HepG2 (cell line): ENCODE measurements at regions not wholly inside any gene's neighbourhood (a gene's known extent, or its start where the extent isn't known, plus 50 kb on each side); places are given as distances from the start of the nearest gene placed in this dataset.

Experiments used
- ATAC-seq: fragments of 200-7000 bp; cut with Tn5 transposase; 3 replicates; pipeline ENCODE4 v1.9.1; 2020; ENCODE audit warnings: mild to moderate bottlenecking, moderate library complexity
- BruUV-seq: library from RNA; stranded (reverse); fragments of 400-500 nt; replicated peaks from 2 replicates; lab custom pipeline; 2021; lab: Mats Ljungman, UMichigan
- CTCF ChIA-PET: fragments of 300-600 bp; formaldehyde crosslinking; extraction: SDS; loops from one replicate; lab custom pipeline; 2021; ENCODE audit warnings: low total read pairs, inconsistent platforms, low intra/inter-chr PET ratio; lab: Yijun Ruan, JAX
- POLR2A ChIA-PET: fragments of 350-600 bp; sonication (Branson Sonifier 250); formaldehyde crosslinking; loops from one replicate; lab custom pipeline; 2020; ENCODE audit warnings: antibody characterized with exemption, inconsistent platforms; lab: Yijun Ruan, JAX
- DNase-seq: peaks from one replicate; pipeline ENCODE4 v3.0.0-alpha.2; 2015; ENCODE audit warnings: low spot score
- FAIRE-seq: peaks from 3 replicates; lab custom pipeline; 2011; peaks lifted over from hg19 to GRCh38; lab: Jason Lieb, UNC
- H2AFZ ChIP-seq: one replicate; pipeline ENCODE4 v1.6.1; 2011; ENCODE audit warnings: low read length, inconsistent platforms
- H3K27ac ChIP-seq: fragments of 300-600 bp; 3 replicates; pipeline ENCODE4 v1.8.0; 2011; ENCODE audit warnings: mixed run types, mild to moderate bottlenecking, mixed read lengths, low read length, inconsistent platforms; ENCODE audit not compliant: insufficient read depth; ENCODE audit errors: extremely low read length
- H3K27me3 ChIP-seq, 2 experiments: fragments of 200-600 bp in 1 of 2; 2 replicates in 1 of 2; 3 replicates in 1 of 2; pipeline versions ENCODE4 v1.6.0 to v1.8.0; 2011; ENCODE audit warnings: low read length in 2 of 2, mild to moderate bottlenecking in 2 of 2, moderate library complexity in 2 of 2, inconsistent platforms in 1 of 2; ENCODE audit not compliant: insufficient read depth in 2 of 2, control insufficient read depth in 1 of 2
- H3K36me3 ChIP-seq, 2 experiments: fragments of 200-600 bp in 1 of 2; replicated peaks in 1 of 2; 2 replicates in 1 of 2; 3 replicates in 1 of 2; pipeline versions ENCODE4 v1.5.1 to v1.8.0; 2011; ENCODE audit warnings: low read length in 2 of 2, inconsistent platforms in 1 of 2; ENCODE audit not compliant: insufficient read depth in 2 of 2, control insufficient read depth in 1 of 2
- H3K4me1 ChIP-seq: 2 replicates; pipeline ENCODE4 v1.5.1; 2012; ENCODE audit warnings: low read length, inconsistent platforms; ENCODE audit not compliant: insufficient read depth
- H3K4me2 ChIP-seq: 2 replicates; pipeline ENCODE4 v1.6.0; 2011; ENCODE audit warnings: low read depth, low read length, inconsistent platforms
- H3K4me3 ChIP-seq, 3 experiments: fragments of 200-600 bp in 1 of 3; sonication (generic), shearing (Covaris generic) in 1 of 3; replicated peaks in 1 of 3; 2 replicates each; pipeline ENCODE4 v1.5.1; 2011 to 2016; ENCODE audit warnings: low read length in 3 of 3, inconsistent platforms in 2 of 3, low read depth in 2 of 3, mild to moderate bottlenecking in 2 of 3, control low read depth in 1 of 3, mixed read lengths in 1 of 3; ENCODE audit not compliant: insufficient read depth in 1 of 3
- H3K79me2 ChIP-seq: one replicate; pipeline ENCODE4 v1.6.1; 2011; ENCODE audit warnings: low read length, inconsistent platforms; ENCODE audit not compliant: insufficient read depth
- H3K9ac ChIP-seq: 2 replicates; pipeline ENCODE4 v1.6.0; 2011; ENCODE audit warnings: mild to moderate bottlenecking, low read depth, low read length, inconsistent platforms; ENCODE audit not compliant: insufficient read depth
- H3K9me3 ChIP-seq: 2 replicates; pipeline ENCODE4 v1.5.1; 2012; ENCODE audit warnings: mild to moderate bottlenecking, low read length
- H4K20me1 ChIP-seq: 2 replicates; pipeline ENCODE4 v1.6.0; 2011; ENCODE audit warnings: inconsistent platforms, mild to moderate bottlenecking, low read length, moderate library complexity; ENCODE audit not compliant: insufficient read depth
- ATAD3A ChIP-seq: sonication (generic); formaldehyde crosslinking; IDR thresholded peaks from 2 replicates; pipeline ENCODE4 v1.4.0; 2020; ENCODE audit warnings: missing genetic modification reagents
- HOXA7 ChIP-seq: sonication (generic); formaldehyde crosslinking; IDR thresholded peaks from 2 replicates; pipeline ENCODE4 v1.8.1; 2022; ENCODE audit warnings: mild to moderate bottlenecking, missing genetic modification reagents, moderate library complexity
- KLF11 ChIP-seq: IDR thresholded peaks from 2 replicates; pipeline ENCODE4 v1.6.1; 2016; ENCODE audit warnings: missing compliant biosample characterization
- MBNL3 ChIP-seq: fragments of 250-450 bp; sonication (Bioruptor Pico); conservative IDR thresholded peaks from 2 replicates; pipeline ENCODE4 v1.8.0; 2022; ENCODE audit warnings: mild to moderate bottlenecking, inconsistent platforms
- SNAPC2 ChIP-seq: sonication (generic); formaldehyde crosslinking; IDR thresholded peaks from 2 replicates; pipeline ENCODE4 v1.8.1; 2022; ENCODE audit warnings: mild to moderate bottlenecking, missing genetic modification reagents
- ZNF44 ChIP-seq: sonication (generic); formaldehyde crosslinking; IDR thresholded peaks from 2 replicates; pipeline ENCODE4 v1.5.1; 2020; ENCODE audit warnings: mild to moderate bottlenecking, missing genetic modification reagents
- ZNF496 ChIP-seq: sonication (generic); formaldehyde crosslinking; IDR thresholded peaks from 2 replicates; pipeline ENCODE4 v1.8.1; 2023; ENCODE audit warnings: mild to moderate bottlenecking, moderate library complexity, missing genetic modification reagents; ENCODE audit not compliant: insufficient replicate concordance
- ZNF788 ChIP-seq: sonication (generic); formaldehyde crosslinking; IDR thresholded peaks from 2 replicates; pipeline ENCODE4 v1.5.0; 2020; ENCODE audit warnings: mild to moderate bottlenecking, missing genetic modification reagents, borderline replicate concordance
- WGBS: methylation state at CpG from one replicate; pipeline ENCODE4 v1.1.6; 2017; ENCODE audit warnings: low lambda C conversion rate; 5-methylcytosine and 5-hydroxymethylcytosine counted together
- in situ Hi-C: cut with HindIII; loops from 2 replicates; pipeline ENCODE4 v1.10.0; 2017; ENCODE audit warnings: low pct_unique_long_range_greater_than_20kb; ENCODE audit not compliant: extremely low pct_ligation_motif_present
- intact Hi-C: fragments of 100-400 bp; cut with micrococcal nuclease; formaldehyde crosslinking; loops from one replicate; pipeline ENCODE4 v1.10.0; 2022; ENCODE audit not compliant: unreplicated experiment
- TF ChIP-seq, protein P1 (sequence below): sonication (generic); formaldehyde crosslinking; IDR thresholded peaks from 2 replicates; pipeline ENCODE4 v1.8.0; 2022; ENCODE audit warnings: missing genetic modification reagents, mild to moderate bottlenecking, borderline replicate concordance

DNA sequence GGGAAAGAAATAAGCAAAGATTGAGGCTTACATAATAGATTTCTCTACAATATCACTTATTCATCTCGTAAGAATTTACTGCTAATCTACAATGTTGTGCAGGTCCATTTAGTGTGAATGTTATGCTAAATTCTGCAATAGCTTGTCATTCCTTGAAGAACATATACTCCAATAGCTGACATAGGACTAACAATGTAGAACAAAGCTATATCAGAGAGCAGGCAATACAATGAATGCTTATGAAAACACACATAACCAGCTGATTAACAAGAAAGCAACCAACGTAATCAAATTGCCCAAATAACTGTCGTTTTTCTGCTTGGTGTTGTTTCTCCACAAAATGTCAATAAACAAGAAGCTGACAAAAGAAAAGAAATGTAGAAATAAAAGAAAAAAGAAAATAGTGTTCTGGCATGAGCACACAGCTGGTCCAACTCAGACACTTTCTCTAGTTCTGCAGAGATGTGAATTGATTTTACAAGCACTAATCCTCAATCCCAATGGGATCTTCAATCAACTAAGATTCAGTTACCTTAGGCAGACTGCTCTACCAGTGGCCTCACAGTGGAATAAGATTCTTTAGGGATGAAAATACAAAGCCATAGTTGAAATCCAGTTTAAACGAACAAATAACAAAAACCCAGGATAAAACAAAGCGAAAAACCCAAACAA lies 1024.7 kb upstream of the PIK3C3 start (continued):
- TF ChIP-seq ZNF788 (CRISPR knock-in tag) (no peak), KLF11 (CRISPR knock-in tag) (no peak)

DNA sequence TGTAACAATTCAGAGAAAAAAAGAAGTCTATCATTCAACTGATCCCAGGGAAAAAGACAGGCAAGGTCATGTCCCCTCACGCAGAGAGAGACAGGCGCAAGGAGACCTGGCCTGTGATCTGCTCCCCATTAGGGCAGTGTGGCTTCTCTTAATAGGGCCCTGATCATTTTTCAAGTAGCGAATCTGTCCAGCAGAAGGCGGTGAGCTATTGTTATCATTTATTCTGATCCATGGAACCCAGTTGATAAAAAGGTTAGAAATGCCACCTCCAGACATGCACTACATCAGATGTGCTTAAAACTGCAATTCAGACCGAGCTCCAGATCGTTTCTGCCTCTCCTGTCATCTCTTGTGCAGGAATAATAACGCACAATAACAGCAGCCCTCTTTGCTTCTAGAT lies 1025.6 kb upstream of the PIK3C3 start:
- Histone ChIP-seq H2AFZ (no peak overlapping the region), H3K4me1 (no peaks in the 10 kb centered on the region), H4K20me1 (no peaks in the 10 kb centered on the region), H3K79me2 (no peaks in the 10 kb centered on the region), H3K4me3 (no peak overlapping the region), H3K9me3 (no peaks in the 10 kb centered on the region), H3K27ac (no peak overlapping the region), H3K4me2 (no peak overlapping the region), H3K9ac (no peak overlapping the region), H3K36me3 (no peaks in the 10 kb centered on the region), H3K27me3 (no peaks in the 10 kb centered on the region)
- ChIA-PET CTCF (no interaction called here), POLR2A (no interaction called here)
- ATAC-seq (no peak), DNase-seq (no peak), FAIRE-seq (no peak)
- 26% methylated on average over 6 of the region's 7 CpGs for WGBS
- no TSS peak for BruUV-seq
- in situ Hi-C loops, result loop anchor here (25.0 kb wide), 2 partner anchors 808 to 983 kb away; no protein-coding TSS in a partner anchor
- intact Hi-C loops, result no loop called here
- TF ChIP-seq, protein P1, sequence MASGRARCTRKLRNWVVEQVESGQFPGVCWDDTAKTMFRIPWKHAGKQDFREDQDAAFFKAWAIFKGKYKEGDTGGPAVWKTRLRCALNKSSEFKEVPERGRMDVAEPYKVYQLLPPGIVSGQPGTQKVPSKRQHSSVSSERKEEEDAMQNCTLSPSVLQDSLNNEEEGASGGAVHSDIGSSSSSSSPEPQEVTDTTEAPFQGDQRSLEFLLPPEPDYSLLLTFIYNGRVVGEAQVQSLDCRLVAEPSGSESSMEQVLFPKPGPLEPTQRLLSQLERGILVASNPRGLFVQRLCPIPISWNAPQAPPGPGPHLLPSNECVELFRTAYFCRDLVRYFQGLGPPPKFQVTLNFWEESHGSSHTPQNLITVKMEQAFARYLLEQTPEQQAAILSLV (CRISPR knock-in tag), result no peak
- TF ChIP-seq ATAD3A (CRISPR knock-in tag) (no peak), SNAPC2 (CRISPR knock-in tag) (no peak), MBNL3 (CRISPR knock-in tag) (no peak), ZNF44 (CRISPR knock-in tag) (no peak), HOXA7 (CRISPR knock-in tag) (no peak), ZNF496 (CRISPR knock-in tag) (no peak)
